MM.1S (cell line): ENCODE measurements at regions not wholly inside any gene's neighbourhood (a gene's known extent, or its start where the extent isn't known, plus 50 kb on each side); places are given as distances from the start of the nearest gene placed in this dataset.

Source experiments
- DNase-seq: peaks from one replicate; pipeline ENCODE4 v3.0.0-alpha.2; 2015
- H2AFZ ChIP-seq: fragments of 300-600 bp; sonication (generic); 2 replicates; pipeline ENCODE4 v1.6.0; 2016; ENCODE audit warnings: antibody characterized with exemption, low read length
- H3F3A ChIP-seq: fragments of 300-600 bp; sonication (generic); 2 replicates; pipeline ENCODE4 v1.6.1; 2016; ENCODE audit warnings: mild to moderate bottlenecking, antibody characterized with exemption, low read length, moderate library complexity, mixed read lengths; ENCODE audit not compliant: insufficient read depth
- H3K27ac ChIP-seq: fragments of 300-600 bp; sonication (generic); 2 replicates; pipeline ENCODE4 v1.5.1; 2016; ENCODE audit warnings: mild to moderate bottlenecking, low read length
- H3K27me3 ChIP-seq: fragments of 300-600 bp; sonication (generic); replicated peaks from 2 replicates; pipeline ENCODE4 v1.6.0; 2016; ENCODE audit warnings: low read length; ENCODE audit not compliant: insufficient read depth
- H3K36me3 ChIP-seq: fragments of 300-600 bp; sonication (generic); replicated peaks from 2 replicates; pipeline ENCODE4 v1.6.1; 2016; ENCODE audit warnings: mild to moderate bottlenecking, low read length, mixed read lengths; ENCODE audit not compliant: insufficient read depth
- H3K4me1 ChIP-seq: fragments of 300-600 bp; sonication (generic); 2 replicates; pipeline ENCODE4 v1.6.1; 2016; ENCODE audit warnings: low read length, mixed read lengths
- H3K4me2 ChIP-seq: fragments of 300-600 bp; sonication (generic); 2 replicates; pipeline ENCODE4 v1.6.0; 2016; ENCODE audit warnings: low read depth, low read length
- H3K4me3 ChIP-seq: fragments of 300-600 bp; sonication (generic); 2 replicates; pipeline ENCODE4 v1.5.1; 2016; ENCODE audit warnings: low read length, mixed read lengths
- H3K79me2 ChIP-seq: fragments of 300-600 bp; sonication (generic); 2 replicates; pipeline ENCODE4 v1.6.1; 2016; ENCODE audit warnings: mixed run types, low read length, mixed read lengths
- H3K9ac ChIP-seq: fragments of 300-600 bp; sonication (generic); 2 replicates; pipeline ENCODE4 v1.6.1; 2016; ENCODE audit warnings: low read length, mixed read lengths
- H3K9me2 ChIP-seq: fragments of 300-600 bp; sonication (generic); replicated peaks from 2 replicates; pipeline ENCODE4 v1.6.1; 2016; ENCODE audit warnings: mild to moderate bottlenecking, low read length, mixed read lengths; ENCODE audit not compliant: insufficient read depth
- H3K9me3 ChIP-seq: fragments of 300-600 bp; sonication (generic); replicated peaks from 2 replicates; pipeline ENCODE4 v1.6.1; 2016; ENCODE audit warnings: mild to moderate bottlenecking, low read length, mixed read lengths; ENCODE audit not compliant: insufficient read depth
- H4K20me1 ChIP-seq: fragments of 300-600 bp; sonication (generic); 2 replicates; pipeline ENCODE4 v1.6.1; 2016; ENCODE audit warnings: mild to moderate bottlenecking, low read length, moderate library complexity, mixed read lengths; ENCODE audit not compliant: insufficient read depth
- CTCF ChIP-seq: fragments of 300-600 bp; sonication (generic); IDR thresholded peaks from 2 replicates; pipeline ENCODE4 v1.5.1; 2016; ENCODE audit warnings: antibody characterized with exemption, low read length, mixed read lengths
- EZH2 ChIP-seq: fragments of 300-600 bp; sonication (generic); optimal IDR thresholded peaks from 2 replicates; pipeline ENCODE3; 2017; ENCODE audit warnings: low read depth, mild to moderate bottlenecking, antibody characterized with exemption, low read length, mixed read lengths
- EZH2phosphoT487 ChIP-seq: fragments of 300-600 bp; sonication (generic); IDR thresholded peaks from 2 replicates; pipeline ENCODE4 v1.6.1; 2018; ENCODE audit warnings: antibody characterized with exemption, low read length

GRCh38 chr2:219961947-219962498 is 334.6 kb downstream of the SLC4A3 start:
- Histone ChIP-seq H3K27ac (no peak overlapping the region), H3K4me1 (no peaks in the 10 kb centered on the region), H3K9me3 (no peaks in the 10 kb centered on the region), H3K36me3 (no peaks in the 10 kb centered on the region), H3K4me3 (no peak overlapping the region), H2AFZ (no peak overlapping the region), H4K20me1 (no peaks in the 10 kb centered on the region), H3K4me2 (no peak overlapping the region), H3K9ac (no peak overlapping the region), H3K9me2 (no peaks in the 10 kb centered on the region), H3K27me3 (no peaks in the 10 kb centered on the region), H3F3A (no peaks in the 10 kb centered on the region), H3K79me2 (no peaks in the 10 kb centered on the region)
- TF ChIP-seq EZH2phosphoT487 (no peak), CTCF (no peak), EZH2 (no peak)
- no peak for DNase-seq

- H3K4me1 ChIP-seq: no peaks in the 10 kb centered on the region
- H3K9ac ChIP-seq: no peak overlapping the region
- H3K36me3 ChIP-seq: no peaks in the 10 kb centered on the region
- H3K27me3 ChIP-seq: no peaks in the 10 kb centered on the region
- H3K4me2 ChIP-seq: no peak overlapping the region
- no peak overlapping the region for H2AFZ ChIP-seq
- no peak overlapping the region for H3K4me3 ChIP-seq
- no peak for DNase-seq
- no peaks in the 10 kb centered on the region for H3K9me3 ChIP-seq
- no peak overlapping the region for H3K27ac ChIP-seq
- H3F3A ChIP-seq: no peaks in the 10 kb centered on the region
- H3K79me2 ChIP-seq: no peaks in the 10 kb centered on the region
- no peaks in the 10 kb centered on the region for H4K20me1 ChIP-seq
- H3K9me2 ChIP-seq: no peaks in the 10 kb centered on the region
- TF ChIP-seq EZH2 (no peak), CTCF (no peak), EZH2phosphoT487 (no peak)
Measured at GRCh38 chr2:219962801-219963200, 335.4 kb downstream of the SLC4A3 start.

- Histone ChIP-seq H3K9ac (no peak overlapping the region), H3K9me3 (no peaks in the 10 kb centered on the region), H3K9me2 (no peaks in the 10 kb centered on the region), H2AFZ (no peak overlapping the region), H3K27me3 (no peaks in the 10 kb centered on the region), H3K79me2 (no peaks in the 10 kb centered on the region), H3K4me3 (no peak overlapping the region), H3F3A (no peaks in the 10 kb centered on the region), H3K36me3 (no peaks in the 10 kb centered on the region), H3K4me1 (no peaks in the 10 kb centered on the region), H3K4me2 (no peak overlapping the region), H3K27ac (no peak overlapping the region), H4K20me1 (no peaks in the 10 kb centered on the region)
- no peak for TF ChIP-seq EZH2
- TF ChIP-seq CTCF: no peak
- TF ChIP-seq EZH2phosphoT487: no peak
- DNase-seq: no peak
Measured at GRCh38 chr2:219965287-219966194, 338.1 kb downstream of the SLC4A3 start.
